B cell (primary cell): ENCODE measurements at regions not wholly inside any gene's neighbourhood (a gene's known extent, or its start where the extent isn't known, plus 50 kb on each side); places are given as distances from the start of the nearest gene placed in this dataset.

Source experiments
- ATAC-seq: fragments of 200-7000 bp; cut with Tn5 transposase; one replicate; pipeline ENCODE4 v1.10.0; 2021; ENCODE audit warnings: low read depth, mild to moderate bottlenecking, moderate number of reproducible peaks, moderate library complexity
- CTCF ChIA-PET: fragments of 350-600 bp; sonication (Branson Sonifier 250); formaldehyde crosslinking; loops from one replicate; lab custom pipeline; 2021; ENCODE audit warnings: antibody characterized with exemption, inconsistent platforms; lab: Charles Lee
- POLR2A ChIA-PET: fragments of 350-600 bp; sonication (Branson Sonifier 250); formaldehyde crosslinking; loops from one replicate; lab custom pipeline; 2021; ENCODE audit warnings: antibody characterized with exemption; lab: Charles Lee
- DNase-seq: peaks from one replicate; pipeline ENCODE4 v3.0.0; 2013
- H2AFZ ChIP-seq: 2 replicates; pipeline ENCODE4 v1.6.1; 2012; ENCODE audit warnings: mild to moderate bottlenecking, low read depth, low read length; ENCODE audit not compliant: insufficient read depth, poor library complexity, severe bottlenecking
- H3K27ac ChIP-seq, 2 donors: 1 replicate in 1 of 2; 2 replicates in 1 of 2; pipeline ENCODE4 v1.5.1; 2012 to 2013; ENCODE audit warnings: low read length in 2 of 2, mild to moderate bottlenecking in 2 of 2, moderate library complexity in 1 of 2
- H3K27me3 ChIP-seq, 4 experiments: fragments of 200-600 bp in 1 of 4; sonication (generic) in 1 of 4; replicated peaks in 1 of 4; 1 replicate in 2 of 4; 2 replicates in 2 of 4; pipeline versions ENCODE4 v1.6.1 to v1.7.0; 2013 to 2016; ENCODE audit warnings: low read length in 3 of 4, mild to moderate bottlenecking in 2 of 4, mixed read lengths in 1 of 4, moderate library complexity in 1 of 4; ENCODE audit not compliant: insufficient read depth in 4 of 4, control insufficient read depth in 3 of 4; ENCODE audit errors: control extremely low read depth in 1 of 4
- H3K36me3 ChIP-seq, 2 experiments: replicated peaks in 1 of 2; 1 replicate in 1 of 2; 2 replicates in 1 of 2; pipeline versions ENCODE4 v1.6.1 to v1.7.1; 2013; ENCODE audit warnings: low read length in 1 of 2; ENCODE audit not compliant: insufficient read depth in 2 of 2, control insufficient read depth in 1 of 2; ENCODE audit errors: control extremely low read depth in 1 of 2, extremely low read depth in 1 of 2
- H3K4me1 ChIP-seq, 2 donors: fragments of 200-600 bp in 1 of 2; sonication (generic) in 1 of 2; 1 replicate in 1 of 2; 2 replicates in 1 of 2; pipeline versions ENCODE4 v1.5.1 to v1.6.1; 2013 to 2017; ENCODE audit warnings: low read length in 2 of 2; ENCODE audit not compliant: control insufficient read depth in 2 of 2, insufficient read depth in 2 of 2
- H3K4me2 ChIP-seq: replicated peaks from 2 replicates; pipeline ENCODE3; 2012; ENCODE audit warnings: mild to moderate bottlenecking, low read depth, low read length; ENCODE audit not compliant: poor library complexity, severe bottlenecking
- H3K4me3 ChIP-seq, 5 experiments: fragments of 200-600 bp in 1 of 5; sonication (generic) in 1 of 5; 1 replicate in 3 of 5; 2 replicates in 2 of 5; pipeline versions ENCODE4 v1.5.1 to v1.7.0; 2011 to 2016; ENCODE audit warnings: low read length in 4 of 5, mild to moderate bottlenecking in 4 of 5, low read depth in 2 of 5, control low read depth in 1 of 5, moderate library complexity in 1 of 5; ENCODE audit not compliant: insufficient read depth in 1 of 5; ENCODE audit errors: control extremely low read depth in 1 of 5, extremely low read depth in 1 of 5
- H3K79me2 ChIP-seq: fragments of 200-600 bp; sonication (generic); one replicate; pipeline ENCODE4 v1.6.0; 2016; ENCODE audit warnings: low read length; ENCODE audit not compliant: control insufficient read depth, insufficient read depth
- H3K9ac ChIP-seq: fragments of 200-600 bp; sonication (generic); 2 replicates; pipeline ENCODE4 v1.6.1; 2017; ENCODE audit warnings: mild to moderate bottlenecking, low read length, moderate library complexity
- H3K9me3 ChIP-seq, 3 donors: one replicate each; pipeline versions ENCODE4 v1.6.1 to v1.7.1; 2013; ENCODE audit warnings: low read length in 2 of 3; ENCODE audit not compliant: control insufficient read depth in 2 of 3, insufficient read depth in 1 of 3; ENCODE audit errors: control extremely low read depth in 1 of 3
- H4K20me1 ChIP-seq: 2 replicates; pipeline ENCODE4 v1.6.0; 2012; ENCODE audit warnings: mild to moderate bottlenecking, low read length; ENCODE audit not compliant: insufficient read depth, control insufficient read depth, poor library complexity, severe bottlenecking
- H3K27ac Mint-ChIP-seq: one replicate; pipeline ENCODE4 v1.8.0; 2021; ENCODE audit warnings: mixed read lengths
- H3K27me3 Mint-ChIP-seq: one replicate; pipeline ENCODE4 v1.8.0; 2021; ENCODE audit warnings: mixed read lengths
- H3K4me1 Mint-ChIP-seq: one replicate; pipeline ENCODE4 v1.8.0; 2021; ENCODE audit warnings: mixed read lengths
- H3K4me3 Mint-ChIP-seq: one replicate; pipeline ENCODE4 v1.8.0; 2021; ENCODE audit warnings: mixed read lengths
- H3K9me3 Mint-ChIP-seq: one replicate; pipeline ENCODE4 v1.8.0; 2022; ENCODE audit warnings: mixed read lengths; ENCODE audit not compliant: insufficient read depth
- EZH2 ChIP-seq: IDR thresholded peaks from 2 replicates; pipeline ENCODE4 v1.6.1; 2012; ENCODE audit warnings: borderline replicate concordance, low read depth, mild to moderate bottlenecking, moderate library complexity, low read length; ENCODE audit not compliant: insufficient read depth, poor library complexity, severe bottlenecking
- WGBS: methylation state at CpG from one replicate; pipeline ENCODE4 v1.1.5; 2013; ENCODE audit warnings: missing lambda C conversion rate; ENCODE audit not compliant: insufficient coverage; 5-methylcytosine and 5-hydroxymethylcytosine counted together
- intact Hi-C: fragments of 100-400 bp; cut with micrococcal nuclease; formaldehyde crosslinking; loops from one replicate; pipeline ENCODE4 v1.10.0; 2022
- TF ChIP-seq, protein P1 (sequence below): fragments of 200-600 bp; IDR thresholded peaks from one replicate; pipeline ENCODE4 v1.8.0; 2022; ENCODE audit warnings: antibody characterized with exemption, mild to moderate bottlenecking

DNA sequence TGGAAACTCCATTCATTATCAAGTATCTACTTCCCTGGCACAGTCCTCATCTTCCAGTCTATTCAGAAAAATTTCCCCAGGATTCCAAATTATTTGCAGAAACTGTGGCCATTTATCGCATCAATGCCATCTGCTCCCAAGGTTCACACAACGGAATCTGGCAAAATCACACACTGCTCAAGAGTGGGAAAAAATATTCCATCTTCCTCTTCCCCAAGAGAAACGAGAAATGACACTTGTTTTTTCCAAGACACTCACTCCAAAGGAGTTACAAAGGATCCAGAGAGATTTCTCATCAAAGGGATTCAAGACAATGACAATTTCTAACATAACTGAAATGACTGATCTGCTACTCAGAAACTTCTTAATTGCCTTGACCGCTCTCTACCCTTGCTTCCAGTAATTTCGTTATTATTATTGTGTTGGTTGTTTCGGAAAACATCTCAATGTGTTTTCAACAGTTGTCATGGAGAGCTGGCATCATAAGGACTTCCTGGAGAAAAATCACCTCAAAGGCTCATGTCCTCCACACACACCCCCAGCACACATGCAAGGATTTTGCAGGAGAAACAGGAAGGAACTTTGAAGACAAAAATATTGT, 128.0 kb downstream of the PSMG1 start:
- Histone ChIP-seq H3K9me3 (no peaks in the 10 kb centered on the region), H3K9ac (no peak overlapping the region), H3K27ac (no peak overlapping the region), H3K36me3 (no peaks in the 10 kb centered on the region), H3K79me2 (no peaks in the 10 kb centered on the region), H3K27me3 (no peaks in the 10 kb centered on the region), H2AFZ (no peak overlapping the region), H4K20me1 (no peaks in the 10 kb centered on the region), H3K4me3 (no peak overlapping the region), H3K4me1 (no peaks in the 10 kb centered on the region), H3K4me2 (no peak overlapping the region)
- no peak for TF ChIP-seq EZH2
- TF ChIP-seq, protein P1, sequence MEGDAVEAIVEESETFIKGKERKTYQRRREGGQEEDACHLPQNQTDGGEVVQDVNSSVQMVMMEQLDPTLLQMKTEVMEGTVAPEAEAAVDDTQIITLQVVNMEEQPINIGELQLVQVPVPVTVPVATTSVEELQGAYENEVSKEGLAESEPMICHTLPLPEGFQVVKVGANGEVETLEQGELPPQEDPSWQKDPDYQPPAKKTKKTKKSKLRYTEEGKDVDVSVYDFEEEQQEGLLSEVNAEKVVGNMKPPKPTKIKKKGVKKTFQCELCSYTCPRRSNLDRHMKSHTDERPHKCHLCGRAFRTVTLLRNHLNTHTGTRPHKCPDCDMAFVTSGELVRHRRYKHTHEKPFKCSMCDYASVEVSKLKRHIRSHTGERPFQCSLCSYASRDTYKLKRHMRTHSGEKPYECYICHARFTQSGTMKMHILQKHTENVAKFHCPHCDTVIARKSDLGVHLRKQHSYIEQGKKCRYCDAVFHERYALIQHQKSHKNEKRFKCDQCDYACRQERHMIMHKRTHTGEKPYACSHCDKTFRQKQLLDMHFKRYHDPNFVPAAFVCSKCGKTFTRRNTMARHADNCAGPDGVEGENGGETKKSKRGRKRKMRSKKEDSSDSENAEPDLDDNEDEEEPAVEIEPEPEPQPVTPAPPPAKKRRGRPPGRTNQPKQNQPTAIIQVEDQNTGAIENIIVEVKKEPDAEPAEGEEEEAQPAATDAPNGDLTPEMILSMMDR = no peak
- no peak for DNase-seq
- CTCF ChIA-PET = no interaction called here
- H3K27ac Mint-ChIP-seq = no peak overlapping the region
- no peak for ATAC-seq
- H3K4me1 Mint-ChIP-seq = no peaks in the 10 kb centered on the region
- intact Hi-C loops = no loop called here
- POLR2A ChIA-PET = no interaction called here
- H3K27me3 Mint-ChIP-seq = peaks cover 7% of the 10 kb centered on the region
- H3K9me3 Mint-ChIP-seq = no peaks in the 10 kb centered on the region
- 93% methylated on average over 3 of the region's 6 CpGs for WGBS
- H3K4me3 Mint-ChIP-seq = no peak overlapping the region

DNA sequence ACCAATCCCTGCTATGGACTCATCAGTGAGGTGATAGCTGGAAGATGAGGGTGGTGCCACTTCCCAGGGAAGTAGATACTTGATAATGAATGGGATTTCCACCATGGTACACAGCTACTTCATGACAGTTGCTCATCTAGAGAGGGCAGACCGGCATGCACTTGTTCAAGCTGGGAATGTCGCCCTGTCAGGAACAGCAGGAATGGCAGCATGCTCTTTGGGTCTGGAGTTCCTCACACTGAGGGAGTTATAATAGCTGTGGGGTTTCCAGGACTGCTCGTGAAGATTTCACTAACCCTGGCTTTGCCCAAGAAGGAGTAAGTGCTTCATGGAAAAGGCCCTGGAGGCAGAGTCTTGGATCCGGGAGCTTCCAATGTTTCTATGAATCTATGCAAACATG, 129.2 kb downstream of the PSMG1 start:
- no peaks in the 10 kb centered on the region for H3K4me1 ChIP-seq
- Mint-ChIP-seq H3K4me3 (no peak overlapping the region), H3K27me3 (peaks cover 7% of the 10 kb centered on the region), H3K27ac (no peak overlapping the region), H3K9me3 (no peaks in the 10 kb centered on the region), H3K4me1 (no peaks in the 10 kb centered on the region)
- TF ChIP-seq EZH2 = no peak
- TF ChIP-seq, protein P1 = no peak
- H3K9me3 ChIP-seq = no peaks in the 10 kb centered on the region
- H3K27ac ChIP-seq = no peak overlapping the region
- CTCF ChIA-PET = interaction anchor here (0.8 kb wide), 1 partner anchor 12 kb away, joined by 3 read pairs; no protein-coding TSS in a partner anchor
- H3K27me3 ChIP-seq = no peaks in the 10 kb centered on the region
- intact Hi-C loops = no loop called here
- WGBS = 96% methylated on average over 4 of the region's 4 CpGs
- no peak overlapping the region for H3K4me3 ChIP-seq
- H3K9ac ChIP-seq = no peak overlapping the region
- no peak overlapping the region for H3K4me2 ChIP-seq
- no peak for DNase-seq
- H4K20me1 ChIP-seq = no peaks in the 10 kb centered on the region
- H3K79me2 ChIP-seq = no peaks in the 10 kb centered on the region
- POLR2A ChIA-PET = no interaction called here
- no peaks in the 10 kb centered on the region for H3K36me3 ChIP-seq
- ATAC-seq = no peak
- H2AFZ ChIP-seq = no peak overlapping the region
